NCI-H2081 (cell line): ENCODE measurements at regions not wholly inside any gene's neighbourhood (a gene's known extent, or its start where the extent isn't known, plus 50 kb on each side); places are given as distances from the start of the nearest gene placed in this dataset.
"Not testable (repeated sequence)": the region's sequence is repeated elsewhere in the genome, so short reads cannot be mapped to it uniquely, and the experiment has no call there.

Source experiments
- DNase-seq, 2 experiments: peaks; one replicate each; lab custom pipeline; 2025; lab: John Stamatoyannopoulos, UW

- no peak for DNase-seq
Observed at GRCh38 chr22:45061332-45061731, 51.5 kb upstream of the PHF21B start.

GRCh38 chr22:45064313-45065278 is 54.8 kb upstream of the PHF21B start:
- DNase-seq = no peak

GRCh38 chr22:45065726-45066125 is 55.9 kb upstream of the PHF21B start:
- no peak for DNase-seq

GRCh38 chr22:45067731-45068130 is 57.9 kb upstream of the PHF21B start:
- no peak for DNase-seq

GRCh38 chr22:45069925-45070324 is 60.1 kb upstream of the PHF21B start:
- DNase-seq = no peak

- DNase-seq = no peak
Observed at GRCh38 chr22:45071618-45072017, 61.8 kb upstream of the PHF21B start.

- no peak for DNase-seq
Observed at GRCh38 chr22:45072322-45072903, 62.6 kb upstream of the PHF21B start.

GRCh38 chr22:45073064-45073463 is 63.3 kb upstream of the PHF21B start:
- peak in 1 of 2 experiments; percentile 20 for DNase-seq

GRCh38 chr22:45077286-45077685 is 67.5 kb upstream of the PHF21B start:
- no peak for DNase-seq

GRCh38 chr22:45077826-45078334 is 68.1 kb upstream of the PHF21B start:
- no peak for DNase-seq

- peak in 1 of 2 experiments; percentile 17 for DNase-seq
Observed at GRCh38 chr22:45082795-45083194, 73.0 kb upstream of the PHF21B start.

- DNase-seq = no peak
Observed at GRCh38 chr22:45083659-45084305, 74.0 kb upstream of the PHF21B start.

GRCh38 chr22:45084400-45084920 is 74.7 kb upstream of the PHF21B start:
- no peak for DNase-seq

- no peak for DNase-seq
Observed at GRCh38 chr22:45087802-45088201, 75.9 kb upstream of the NUP50 start.

GRCh38 chr22:45088576-45088975 is 75.1 kb upstream of the NUP50 start:
- DNase-seq = no peak

- no peak for DNase-seq
Observed at GRCh38 chr22:45090497-45090910, 73.2 kb upstream of the NUP50 start.

- DNase-seq = no peak
Observed at GRCh38 chr22:45091254-45091854, 72.4 kb upstream of the NUP50 start.

- DNase-seq = not testable (repeated sequence)
Observed at GRCh38 chr22:45091875-45092274, 71.8 kb upstream of the NUP50 start.

- DNase-seq = no peak
Observed at GRCh38 chr22:45092644-45093043, 71.1 kb upstream of the NUP50 start.

GRCh38 chr22:45093609-45094008 is 70.1 kb upstream of the NUP50 start:
- no peak for DNase-seq

- no peak for DNase-seq
Observed at GRCh38 chr22:45094081-45094720, 69.5 kb upstream of the NUP50 start.
